Embryonic facial prominence (tissue), 1 donor: ENCODE measurements at regions not wholly inside any gene's neighbourhood (a gene's known extent, or its start where the extent isn't known, plus 50 kb on each side); places are given as distances from the start of the nearest gene placed in this dataset.
"Not testable (repeated sequence)": the region's sequence is repeated elsewhere in the genome, so short reads cannot be mapped to it uniquely, and the experiment has no call there.

Experiments
- DNase-seq: peaks from one replicate; pipeline ENCODE4 v3.0.0-alpha.2; 2016; ENCODE audit errors: extremely low spot score

DNA sequence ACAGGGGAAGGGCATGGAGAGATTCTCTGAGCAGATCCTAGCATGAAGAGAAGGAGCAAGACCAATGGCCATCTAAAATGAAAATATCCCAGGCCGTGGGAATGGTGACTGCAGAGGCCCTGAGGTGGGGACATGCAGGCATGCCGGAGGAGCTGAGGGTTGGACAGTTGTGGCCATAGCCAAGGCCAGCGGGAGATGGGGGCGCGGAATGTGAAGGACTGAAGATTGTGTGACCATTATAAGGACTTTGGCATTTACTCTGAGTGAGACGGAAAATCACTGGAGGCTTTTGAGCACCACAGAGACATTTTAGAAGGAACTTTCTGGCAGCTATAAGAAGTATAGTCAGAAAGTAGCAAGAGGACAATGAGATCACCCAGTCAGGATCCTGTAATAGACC, 341.1 kb downstream of the SFMBT2 start:
- DNase-seq = no peak

DNA sequence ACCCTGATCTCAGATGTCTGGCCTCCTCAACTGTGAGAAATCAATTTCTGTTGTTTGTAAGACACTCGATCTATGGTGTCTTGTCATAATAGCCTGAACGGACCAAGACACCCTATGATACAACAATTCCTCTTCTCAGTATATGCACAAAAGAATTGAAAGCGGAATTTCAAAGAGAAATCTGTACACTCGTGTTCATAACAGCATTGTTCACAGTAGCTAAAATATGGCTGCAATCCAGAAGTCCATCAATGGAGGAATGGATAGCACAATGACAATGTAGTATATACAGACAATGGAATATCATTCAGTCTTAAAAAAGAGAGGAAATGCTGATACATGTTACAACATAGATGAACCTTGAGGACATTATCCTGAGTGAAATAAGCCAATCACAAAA, 354.6 kb downstream of the SFMBT2 start:
- no peak for DNase-seq

- DNase-seq = no peak
These were observed 355.9 kb downstream of the SFMBT2 start for GRCh38 chr10:7054915-7055314.

- DNase-seq = no peak
These were observed 357.6 kb downstream of the SFMBT2 start for GRCh38 chr10:7053195-7053594.

DNA sequence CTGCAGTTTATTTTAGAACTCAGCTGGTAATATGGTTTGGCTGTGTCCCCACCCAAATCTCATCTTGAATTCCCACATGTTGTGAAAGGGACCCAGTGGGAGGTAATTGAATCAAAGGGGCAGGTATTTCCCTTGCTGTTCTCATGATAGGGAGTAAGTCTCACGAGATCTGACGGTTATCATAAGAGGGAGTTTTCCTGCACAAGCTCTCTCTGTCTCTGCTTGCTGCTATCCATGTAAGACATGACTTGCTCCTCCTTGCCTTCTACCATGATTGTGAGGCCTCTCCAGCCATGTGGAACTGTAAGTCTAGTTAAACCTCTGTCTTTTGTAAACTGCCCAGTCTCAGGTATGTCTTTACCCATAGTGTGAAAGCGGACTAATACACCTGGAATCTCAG, 360.8 kb downstream of the SFMBT2 start:
- not testable (repeated sequence) for DNase-seq

DNA sequence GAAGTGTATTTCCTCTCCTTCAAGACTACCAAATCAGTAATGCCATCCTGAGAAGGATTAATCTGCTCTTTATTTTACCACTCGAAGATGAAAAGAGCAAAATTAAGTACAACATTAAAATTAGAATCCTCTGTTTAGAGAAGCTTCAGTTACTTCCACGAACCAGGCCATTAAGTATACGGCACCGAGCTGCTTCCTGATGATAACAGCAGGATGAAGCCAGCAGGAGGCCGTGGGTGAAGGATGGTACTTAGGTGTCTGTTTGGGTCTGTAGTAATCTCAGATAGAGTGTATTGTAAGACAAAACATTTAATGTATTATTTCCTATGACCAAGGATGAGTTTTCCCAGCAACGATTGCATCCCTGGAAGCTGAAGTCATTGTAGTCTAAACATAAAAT, 362.8 kb downstream of the SFMBT2 start:
- no peak for DNase-seq

DNA sequence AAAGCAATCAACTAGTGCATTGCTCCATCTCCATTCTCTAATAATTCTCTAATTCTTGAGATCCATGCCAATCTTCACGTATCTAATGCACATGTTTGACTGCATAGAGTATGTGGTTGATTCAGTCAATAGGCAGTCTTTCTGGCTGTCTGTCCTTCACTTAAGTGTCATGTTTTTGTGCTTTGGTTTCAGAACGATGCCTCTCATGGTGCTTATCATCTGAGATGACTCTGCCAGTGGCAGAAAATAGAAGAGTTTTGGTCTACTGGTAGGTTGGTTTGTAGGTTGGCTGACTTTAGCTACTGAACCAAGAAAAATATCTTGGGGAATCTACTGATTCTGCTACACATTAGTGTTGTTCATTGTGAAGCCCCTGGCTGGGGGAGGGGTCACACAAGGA, 364.2 kb downstream of the SFMBT2 start:
- DNase-seq = no peak

- DNase-seq = no peak
These were observed 364.8 kb downstream of the SFMBT2 start for GRCh38 chr10:7045891-7046599.

- DNase-seq = no peak
These were observed 367.7 kb downstream of the SFMBT2 start for GRCh38 chr10:7043055-7043653.

GRCh38 chr10:7042419-7043054, 368.3 kb downstream of the SFMBT2 start:
- DNase-seq = no peak

- no peak for DNase-seq
These were observed 368.8 kb downstream of the SFMBT2 start for GRCh38 chr10:7042000-7042399.

- no peak for DNase-seq
These were observed 370.2 kb downstream of the SFMBT2 start for GRCh38 chr10:7040681-7041080.

DNA sequence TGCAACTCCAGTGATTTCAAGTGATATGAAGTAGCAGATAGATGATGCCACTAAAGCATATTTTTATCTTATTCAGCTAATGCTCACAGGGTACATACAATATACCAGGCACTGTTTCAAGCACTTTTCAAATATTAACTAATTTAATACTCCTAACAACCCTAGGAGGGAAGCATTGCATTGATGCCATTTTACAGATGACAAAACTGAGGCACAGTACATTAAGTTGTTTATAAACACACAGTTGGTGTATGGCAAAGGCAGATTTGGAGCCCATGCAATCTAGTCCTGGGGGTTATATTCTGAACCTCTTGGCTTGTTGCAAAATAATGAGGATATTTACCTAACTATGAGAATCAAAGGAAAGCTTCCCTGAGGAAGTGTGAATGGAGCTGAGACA, 371.0 kb downstream of the SFMBT2 start:
- DNase-seq = no peak

- no peak for DNase-seq
These were observed 372.4 kb downstream of the SFMBT2 start for GRCh38 chr10:7038416-7038815.

DNA sequence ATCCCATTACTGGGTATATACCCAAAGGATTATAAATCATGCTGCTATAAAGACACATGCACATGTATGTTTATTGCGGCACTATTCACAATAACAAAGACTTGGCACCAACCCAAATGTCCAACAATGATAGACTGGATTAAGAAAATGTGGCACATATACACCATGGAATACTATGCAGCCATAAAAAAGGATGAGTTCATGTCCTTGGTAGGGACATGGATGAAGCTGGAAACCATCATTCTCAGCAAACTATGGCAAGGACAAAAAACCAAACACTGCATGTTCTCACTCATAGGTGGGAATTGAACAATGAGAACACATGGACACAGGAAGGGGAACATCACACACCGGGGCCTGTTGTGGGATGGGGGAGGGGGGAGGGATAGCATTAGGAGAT, 373.4 kb downstream of the SFMBT2 start:
- DNase-seq = not testable (repeated sequence)

- DNase-seq = no peak
These were observed 373.9 kb downstream of the SFMBT2 start for GRCh38 chr10:7036951-7037350.

DNA sequence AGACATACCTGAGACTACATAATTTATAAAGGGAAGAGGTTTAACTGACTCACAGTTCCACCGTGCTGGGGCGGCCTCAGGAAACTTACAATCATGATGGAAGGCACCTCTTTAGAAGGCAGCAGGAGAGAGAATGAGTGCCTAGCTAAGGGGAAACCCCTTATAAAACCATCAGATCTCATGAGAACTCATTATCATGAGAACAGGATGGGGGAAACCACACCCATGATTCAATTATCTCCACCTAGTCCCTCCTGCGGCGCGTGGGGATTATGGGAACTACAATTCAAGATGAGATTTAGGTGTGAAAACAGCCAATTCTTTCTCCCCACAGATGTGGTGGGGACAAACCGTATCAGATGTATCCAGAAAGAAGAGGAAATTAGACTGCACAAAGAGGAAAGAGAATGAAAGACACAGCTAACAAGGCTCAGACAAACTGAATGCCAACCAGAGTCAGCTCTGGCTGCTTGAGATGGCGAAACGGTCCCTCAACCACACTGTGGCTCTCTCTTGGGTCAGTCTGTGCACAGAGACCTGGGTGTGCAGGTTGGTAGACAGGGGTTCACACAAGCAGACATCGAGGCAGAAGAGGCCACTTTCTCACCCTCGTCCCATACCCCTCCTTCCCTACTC, 375.6 kb downstream of the SFMBT2 start:
- DNase-seq = no peak

- no peak for DNase-seq
These were observed 377.8 kb downstream of the SFMBT2 start for GRCh38 chr10:7033031-7033430.

DNA sequence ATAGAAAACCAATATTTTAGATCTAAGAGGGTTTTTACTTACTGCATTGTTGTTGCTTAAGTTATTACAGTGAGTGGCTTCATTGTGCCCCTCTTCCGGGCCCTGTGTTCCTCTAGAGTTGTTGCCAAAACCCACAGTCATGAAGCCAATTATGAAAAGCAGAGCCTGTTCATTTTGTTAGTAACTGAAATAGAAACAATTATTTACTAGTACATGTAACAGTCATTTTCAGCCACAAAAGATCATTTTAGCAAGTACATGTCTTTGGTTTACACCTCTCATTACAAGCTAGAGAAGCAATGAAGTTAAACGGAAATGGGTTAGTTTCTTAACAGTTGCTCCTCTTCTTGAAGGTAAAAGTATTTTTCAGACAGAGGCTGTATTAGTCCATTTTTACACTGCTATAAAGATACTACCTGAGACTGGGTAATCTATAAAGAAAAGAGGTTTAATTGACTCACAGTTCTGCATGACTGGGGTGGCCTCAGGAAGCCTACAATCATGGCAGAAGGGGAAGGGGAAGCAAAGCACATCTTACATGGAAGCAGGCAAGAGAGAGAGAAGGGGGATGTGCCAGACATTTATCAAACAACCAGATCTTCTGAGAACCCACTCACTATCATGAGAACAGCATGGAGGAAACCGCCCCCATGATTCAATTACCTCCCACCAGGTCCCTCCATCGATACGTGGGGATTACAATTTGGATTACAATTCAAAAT, 380.5 kb downstream of the SFMBT2 start:
- DNase-seq = no peak

GRCh38 chr10:7029672-7030071, 381.2 kb downstream of the SFMBT2 start:
- DNase-seq = no peak

DNA sequence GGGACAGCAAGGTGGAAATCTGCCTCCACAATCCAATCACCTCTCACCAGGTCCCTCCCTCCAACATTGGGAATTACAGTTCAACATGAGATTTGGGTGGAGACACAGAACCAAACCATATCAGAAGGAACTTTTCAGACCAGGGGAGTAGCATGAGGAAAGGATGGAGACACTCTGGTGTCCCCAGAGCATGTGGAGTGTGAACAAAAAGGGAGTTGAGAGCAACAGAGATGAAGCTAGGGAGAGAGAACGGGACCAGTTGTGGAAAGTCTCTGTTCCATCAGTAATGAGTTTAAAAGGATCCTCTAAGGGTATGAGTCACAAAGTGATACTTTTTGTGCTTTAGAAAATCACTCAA, 382.0 kb downstream of the SFMBT2 start:
- DNase-seq = no peak
